Endodermal cell (in vitro differentiated cells): ENCODE measurements at regions not wholly inside any gene's neighbourhood (a gene's known extent, or its start where the extent isn't known, plus 50 kb on each side); places are given as distances from the start of the nearest gene placed in this dataset.

Source experiments
- DNase-seq: peaks from one replicate; pipeline ENCODE4 v3.0.0-alpha.2; 2017
- H3K27ac ChIP-seq: 2 replicates; pipeline ENCODE4 v1.5.1; 2013; ENCODE audit warnings: mild to moderate bottlenecking, low read depth, low read length, moderate library complexity
- H3K27me3 ChIP-seq: 2 replicates; pipeline ENCODE4 v1.6.1; 2013; ENCODE audit warnings: mild to moderate bottlenecking, low read length, moderate library complexity; ENCODE audit not compliant: insufficient read depth, control insufficient read depth, poor library complexity, severe bottlenecking
- H3K36me3 ChIP-seq: 2 replicates; pipeline ENCODE4 v1.7.0; 2013; ENCODE audit warnings: mild to moderate bottlenecking, low read length, moderate library complexity; ENCODE audit not compliant: control insufficient read depth, insufficient read depth
- H3K4me1 ChIP-seq: one replicate; pipeline ENCODE4 v1.7.0; 2013; ENCODE audit warnings: low read length; ENCODE audit not compliant: control insufficient read depth, insufficient read depth
- H3K4me3 ChIP-seq: 2 replicates; pipeline ENCODE4 v1.5.1; 2013; ENCODE audit warnings: mild to moderate bottlenecking, low read length, moderate library complexity
- H3K9ac ChIP-seq: 2 replicates; pipeline ENCODE4 v1.6.1; 2013; ENCODE audit warnings: mild to moderate bottlenecking, low read length, moderate library complexity; ENCODE audit not compliant: poor library complexity, severe bottlenecking; ENCODE audit errors: extremely low read depth
- H3K9me3 ChIP-seq: 2 replicates; pipeline ENCODE4 v1.6.1; 2013; ENCODE audit warnings: mild to moderate bottlenecking, low read length, moderate library complexity; ENCODE audit not compliant: control insufficient read depth
- H3K27ac Mint-ChIP-seq: 2 replicates; pipeline ENCODE4 v1.8.0; 2020; ENCODE audit warnings: mixed read lengths
- H3K27me3 Mint-ChIP-seq: 2 replicates; pipeline ENCODE4 v1.8.0; 2021; ENCODE audit warnings: mild to moderate bottlenecking, mixed read lengths; ENCODE audit not compliant: insufficient read depth
- H3K36me3 Mint-ChIP-seq: 2 replicates; pipeline ENCODE4 v1.8.0; 2020; ENCODE audit warnings: low read depth, mixed read lengths
- H3K4me1 Mint-ChIP-seq: 2 replicates; pipeline ENCODE4 v1.8.0; 2020; ENCODE audit warnings: mixed read lengths
- H3K4me3 Mint-ChIP-seq: 2 replicates; pipeline ENCODE4 v1.8.0; 2020; ENCODE audit warnings: mild to moderate bottlenecking, moderate library complexity, mixed read lengths
- H3K9me3 Mint-ChIP-seq: 2 replicates; pipeline ENCODE4 v1.8.0; 2020; ENCODE audit warnings: mild to moderate bottlenecking, mixed read lengths
- CTCF ChIP-seq: fragments of 200-600 bp; sonication (generic); conservative IDR thresholded peaks from 2 replicates; pipeline ENCODE4 v1.5.0; 2021; ENCODE audit warnings: antibody characterized with exemption, mild to moderate bottlenecking
- WGBS, 2 experiments: methylation state at CpG; one replicate each; pipeline versions ENCODE4 v1.1.5 to v1.1.7; 2013; ENCODE audit warnings: missing lambda C conversion rate in 2 of 2, mixed read lengths in 1 of 2; ENCODE audit not compliant: insufficient coverage in 1 of 2, insufficient read length in 1 of 2; 5-methylcytosine and 5-hydroxymethylcytosine counted together

GRCh38 chr6:66145867-66146266, 438.8 kb upstream of the EYS start:
- Histone ChIP-seq H3K27ac (no peak overlapping the region), H3K4me3 (no peak overlapping the region), H3K9me3 (no peaks in the 10 kb centered on the region), H3K27me3 (no peaks in the 10 kb centered on the region), H3K4me1 (no peaks in the 10 kb centered on the region), H3K9ac (no peak overlapping the region), H3K36me3 (no peaks in the 10 kb centered on the region)
- Mint-ChIP-seq H3K27me3 (no peaks in the 10 kb centered on the region), H3K4me1 (peaks cover 6% of the 10 kb centered on the region), H3K36me3 (no peaks in the 10 kb centered on the region), H3K4me3 (no peak overlapping the region), H3K9me3 (peaks cover 8% of the 10 kb centered on the region), H3K27ac (no peak overlapping the region)
- WGBS, 2 experiments: 92 to 100% methylated on average over 3 to 8 of the region's 8 CpGs
- DNase-seq: no peak
- no peak for TF ChIP-seq CTCF

GRCh38 chr6:66134021-66134420, 427.0 kb upstream of the EYS start:
- no peaks in the 10 kb centered on the region for H3K27me3 ChIP-seq
- peaks cover 7% of the 10 kb centered on the region for H3K9me3 Mint-ChIP-seq
- H3K27ac ChIP-seq: no peak overlapping the region
- no peaks in the 10 kb centered on the region for H3K36me3 Mint-ChIP-seq
- no peaks in the 10 kb centered on the region for H3K36me3 ChIP-seq
- no peaks in the 10 kb centered on the region for H3K27me3 Mint-ChIP-seq
- no peak for DNase-seq
- TF ChIP-seq CTCF: no peak
- no peak overlapping the region for H3K9ac ChIP-seq
- H3K4me1 ChIP-seq: no peaks in the 10 kb centered on the region
- H3K9me3 ChIP-seq: no peaks in the 10 kb centered on the region
- no peaks in the 10 kb centered on the region for H3K4me1 Mint-ChIP-seq
- no peak overlapping the region for H3K4me3 ChIP-seq
- H3K4me3 Mint-ChIP-seq: no peak overlapping the region
- no peak overlapping the region for H3K27ac Mint-ChIP-seq
- 85 to 100% methylated on average over 2 of the region's 2 CpGs for WGBS, 2 experiments

GRCh38 chr6:66128656-66129055, 421.6 kb upstream of the EYS start:
- no peaks in the 10 kb centered on the region for H3K4me1 Mint-ChIP-seq
- H3K4me3 Mint-ChIP-seq: no peak overlapping the region
- H3K27ac ChIP-seq: no peak overlapping the region
- H3K36me3 Mint-ChIP-seq: no peaks in the 10 kb centered on the region
- H3K27me3 Mint-ChIP-seq: no peaks in the 10 kb centered on the region
- no peak for TF ChIP-seq CTCF
- no peaks in the 10 kb centered on the region for H3K36me3 ChIP-seq
- DNase-seq: no peak
- no peak overlapping the region for H3K9ac ChIP-seq
- H3K27me3 ChIP-seq: no peaks in the 10 kb centered on the region
- 96 to 100% methylated on average over 1 of the region's 1 CpG for WGBS, 2 experiments
- no peak overlapping the region for H3K27ac Mint-ChIP-seq
- H3K9me3 Mint-ChIP-seq: no peaks in the 10 kb centered on the region
- no peaks in the 10 kb centered on the region for H3K9me3 ChIP-seq
- no peak overlapping the region for H3K4me3 ChIP-seq
- H3K4me1 ChIP-seq: no peaks in the 10 kb centered on the region
